Natural killer cell (primary cell): ENCODE measurements at regions not wholly inside any gene's neighbourhood (a gene's known extent, or its start where the extent isn't known, plus 50 kb on each side); places are given as distances from the start of the nearest gene placed in this dataset.
"Not testable (repeated sequence)": the region's sequence is repeated elsewhere in the genome, so short reads cannot be mapped to it uniquely, and the experiment has no call there.

Experiments used
- ATAC-seq, 3 donors: fragments of 150-1000 bp in 2 of 3; fragments of 200-7000 bp in 1 of 3; cut with Tn5 transposase; 1 replicate in 1 of 3; 2 replicates in 2 of 3; pipeline ENCODE4 v1.10.0; 2021; ENCODE audit warnings: mild to moderate bottlenecking in 2 of 3, moderate library complexity in 2 of 3
- DNase-seq, 2 donors: peaks; one replicate each; pipeline versions ENCODE4 v3.0.0 to v3.0.0-alpha.2; 2013 to 2021; ENCODE audit warnings: mixed read lengths in 1 of 2
- H3K27ac ChIP-seq: one replicate; pipeline ENCODE4 v1.5.1; 2013; ENCODE audit warnings: mild to moderate bottlenecking, low read length
- H3K27me3 ChIP-seq: one replicate; pipeline ENCODE4 v1.6.1; 2013; ENCODE audit warnings: low read length; ENCODE audit not compliant: control insufficient read depth, insufficient read depth
- H3K36me3 ChIP-seq: one replicate; pipeline ENCODE4 v1.6.1; 2013; ENCODE audit warnings: low read length; ENCODE audit not compliant: control insufficient read depth, insufficient read depth
- H3K4me1 ChIP-seq: one replicate; pipeline ENCODE4 v1.6.1; 2013; ENCODE audit warnings: low read length; ENCODE audit not compliant: control insufficient read depth, insufficient read depth
- H3K4me3 ChIP-seq: one replicate; pipeline ENCODE4 v1.5.1; 2013; ENCODE audit warnings: low read length
- H3K9me3 ChIP-seq: one replicate; pipeline ENCODE4 v1.6.1; 2013; ENCODE audit warnings: low read length; ENCODE audit not compliant: control insufficient read depth, insufficient read depth
- H3K27ac Mint-ChIP-seq, 2 donors: one replicate each; pipeline ENCODE4 v1.8.0; 2022; ENCODE audit warnings: mild to moderate bottlenecking in 2 of 2, mixed read lengths in 2 of 2, moderate library complexity in 1 of 2
- H3K27me3 Mint-ChIP-seq, 2 donors: one replicate each; pipeline ENCODE4 v1.8.0; 2022; ENCODE audit warnings: low read depth in 2 of 2, mixed read lengths in 2 of 2
- H3K36me3 Mint-ChIP-seq: one replicate; pipeline ENCODE4 v1.8.0; 2022; ENCODE audit warnings: mixed read lengths
- H3K4me1 Mint-ChIP-seq, 2 donors: one replicate each; pipeline ENCODE4 v1.8.0; 2022; ENCODE audit warnings: mixed read lengths in 2 of 2
- H3K4me3 Mint-ChIP-seq: one replicate; pipeline ENCODE4 v1.8.0; 2022; ENCODE audit warnings: mild to moderate bottlenecking, moderate library complexity, mixed read lengths
- H3K9me3 Mint-ChIP-seq, 2 donors: one replicate each; pipeline ENCODE4 v1.8.0; 2022; ENCODE audit warnings: mixed read lengths in 2 of 2
- WGBS: methylation state at CpG from one replicate; pipeline ENCODE4 v1.1.7; 2013; ENCODE audit warnings: missing lambda C conversion rate; ENCODE audit not compliant: insufficient coverage; 5-methylcytosine and 5-hydroxymethylcytosine counted together
- intact Hi-C: fragments of 100-400 bp; cut with micrococcal nuclease; formaldehyde crosslinking; loops from one replicate; pipeline ENCODE4 v1.14.2; 2022
- TF ChIP-seq, protein P1 (sequence below): fragments of 200-600 bp; IDR thresholded peaks from one replicate; pipeline ENCODE4 v1.8.0; 2022; ENCODE audit warnings: antibody characterized with exemption

DNA sequence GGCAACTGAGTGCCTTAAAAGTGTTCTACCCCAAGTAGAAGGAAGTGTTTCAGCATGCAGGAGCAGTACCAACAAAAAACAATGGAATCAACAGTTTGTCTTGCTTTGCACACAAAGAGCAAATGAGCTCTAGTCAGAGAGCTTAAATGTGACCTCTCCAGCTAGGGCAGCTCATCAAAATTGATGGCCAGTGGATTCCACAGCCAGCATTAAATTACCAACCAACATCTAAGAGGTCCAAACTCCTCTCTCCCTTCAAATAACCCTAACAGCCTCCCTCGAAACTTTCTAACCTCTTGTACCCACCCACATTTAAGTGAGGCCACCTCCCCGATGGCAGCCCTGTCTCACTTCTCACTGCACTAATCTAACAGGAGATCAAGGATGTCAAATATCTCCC, 219.9 kb downstream of the CHIC2 start:
- Mint-ChIP-seq H3K27ac (no peak overlapping the region), H3K27me3 (no peaks in the 10 kb centered on the region), H3K4me3 (no peak overlapping the region), H3K36me3 (no peaks in the 10 kb centered on the region), H3K9me3 (peaks cover 0 to 3% of the 10 kb centered on the region in 2 donors), H3K4me1 (no peaks in the 10 kb centered on the region)
- H3K27ac ChIP-seq = no peak overlapping the region
- no peaks in the 10 kb centered on the region for H3K9me3 ChIP-seq
- no peaks in the 10 kb centered on the region for H3K4me1 ChIP-seq
- intact Hi-C loops = no loop called here
- ATAC-seq (no peak), DNase-seq (no peak)
- 79% methylated on average over 2 of the region's 2 CpGs for WGBS
- H3K27me3 ChIP-seq = no peaks in the 10 kb centered on the region
- TF ChIP-seq, protein P1, sequence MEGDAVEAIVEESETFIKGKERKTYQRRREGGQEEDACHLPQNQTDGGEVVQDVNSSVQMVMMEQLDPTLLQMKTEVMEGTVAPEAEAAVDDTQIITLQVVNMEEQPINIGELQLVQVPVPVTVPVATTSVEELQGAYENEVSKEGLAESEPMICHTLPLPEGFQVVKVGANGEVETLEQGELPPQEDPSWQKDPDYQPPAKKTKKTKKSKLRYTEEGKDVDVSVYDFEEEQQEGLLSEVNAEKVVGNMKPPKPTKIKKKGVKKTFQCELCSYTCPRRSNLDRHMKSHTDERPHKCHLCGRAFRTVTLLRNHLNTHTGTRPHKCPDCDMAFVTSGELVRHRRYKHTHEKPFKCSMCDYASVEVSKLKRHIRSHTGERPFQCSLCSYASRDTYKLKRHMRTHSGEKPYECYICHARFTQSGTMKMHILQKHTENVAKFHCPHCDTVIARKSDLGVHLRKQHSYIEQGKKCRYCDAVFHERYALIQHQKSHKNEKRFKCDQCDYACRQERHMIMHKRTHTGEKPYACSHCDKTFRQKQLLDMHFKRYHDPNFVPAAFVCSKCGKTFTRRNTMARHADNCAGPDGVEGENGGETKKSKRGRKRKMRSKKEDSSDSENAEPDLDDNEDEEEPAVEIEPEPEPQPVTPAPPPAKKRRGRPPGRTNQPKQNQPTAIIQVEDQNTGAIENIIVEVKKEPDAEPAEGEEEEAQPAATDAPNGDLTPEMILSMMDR = no peak
- no peak overlapping the region for H3K4me3 ChIP-seq
- no peaks in the 10 kb centered on the region for H3K36me3 ChIP-seq

DNA sequence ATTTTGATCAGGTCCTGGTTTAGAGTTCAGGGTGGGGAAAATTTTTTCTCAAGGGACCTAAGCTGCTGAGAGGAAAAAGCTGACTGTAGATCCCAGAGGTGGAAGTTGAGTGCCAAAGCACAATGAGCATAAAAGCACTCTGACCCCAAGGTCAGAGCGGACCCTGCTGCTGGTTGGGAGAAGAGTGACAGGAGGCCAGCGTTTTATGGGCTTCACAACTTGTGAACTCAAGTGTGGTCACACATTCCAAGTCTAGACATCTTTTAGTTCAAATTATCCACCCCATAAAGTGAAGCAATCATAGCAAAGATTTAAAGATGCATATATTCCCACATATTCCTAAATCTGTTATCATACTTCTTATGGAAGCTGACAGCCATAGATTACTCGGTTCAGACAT, 220.3 kb downstream of the CHIC2 start:
- Mint-ChIP-seq H3K4me3 (no peak overlapping the region), H3K27ac (no peak overlapping the region), H3K4me1 (no peaks in the 10 kb centered on the region), H3K9me3 (peaks cover 0 to 3% of the 10 kb centered on the region in 2 donors), H3K27me3 (no peaks in the 10 kb centered on the region), H3K36me3 (no peaks in the 10 kb centered on the region)
- TF ChIP-seq, protein P1 = no peak
- 87% methylated on average over 3 of the region's 3 CpGs for WGBS
- intact Hi-C loops = no loop called here
- H3K27ac ChIP-seq = no peak overlapping the region
- H3K4me1 ChIP-seq = no peaks in the 10 kb centered on the region
- H3K36me3 ChIP-seq = no peaks in the 10 kb centered on the region
- no peak overlapping the region for H3K4me3 ChIP-seq
- no peak for ATAC-seq
- H3K9me3 ChIP-seq = no peaks in the 10 kb centered on the region
- no peaks in the 10 kb centered on the region for H3K27me3 ChIP-seq
- DNase-seq = no peak

DNA sequence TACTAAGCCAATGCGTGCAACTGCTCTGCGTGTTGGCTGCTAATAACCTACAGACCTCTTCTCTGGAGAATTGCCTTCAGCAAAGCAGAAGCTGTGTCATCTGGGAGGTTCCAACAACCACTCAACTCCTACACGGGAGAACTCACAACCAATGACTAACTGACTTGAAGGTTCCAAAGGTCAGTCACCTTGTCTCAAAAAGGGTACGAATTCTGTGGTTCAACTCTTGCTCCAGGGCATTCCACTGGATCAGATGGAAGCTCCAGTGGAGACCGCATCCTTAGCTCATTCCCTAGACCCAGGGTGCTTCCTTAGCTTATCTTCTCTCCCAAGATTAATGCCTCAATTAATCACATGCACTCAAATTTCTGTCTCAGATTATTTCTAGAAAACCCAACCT, 222.7 kb downstream of the CHIC2 start:
- Histone ChIP-seq H3K4me3 (no peak overlapping the region), H3K27me3 (no peaks in the 10 kb centered on the region), H3K27ac (no peak overlapping the region), H3K9me3 (no peaks in the 10 kb centered on the region), H3K4me1 (no peaks in the 10 kb centered on the region), H3K36me3 (no peaks in the 10 kb centered on the region)
- Mint-ChIP-seq H3K4me1 (no peaks in the 10 kb centered on the region), H3K9me3 (peaks cover 0 to 3% of the 10 kb centered on the region in 2 donors), H3K27ac (no peak overlapping the region), H3K27me3 (no peaks in the 10 kb centered on the region), H3K4me3 (no peak overlapping the region), H3K36me3 (no peaks in the 10 kb centered on the region)
- 90% methylated on average over 5 of the region's 5 CpGs for WGBS
- TF ChIP-seq, protein P1 = no peak
- DNase-seq (no peak), ATAC-seq (no peak)
- intact Hi-C loops = no loop called here

DNA sequence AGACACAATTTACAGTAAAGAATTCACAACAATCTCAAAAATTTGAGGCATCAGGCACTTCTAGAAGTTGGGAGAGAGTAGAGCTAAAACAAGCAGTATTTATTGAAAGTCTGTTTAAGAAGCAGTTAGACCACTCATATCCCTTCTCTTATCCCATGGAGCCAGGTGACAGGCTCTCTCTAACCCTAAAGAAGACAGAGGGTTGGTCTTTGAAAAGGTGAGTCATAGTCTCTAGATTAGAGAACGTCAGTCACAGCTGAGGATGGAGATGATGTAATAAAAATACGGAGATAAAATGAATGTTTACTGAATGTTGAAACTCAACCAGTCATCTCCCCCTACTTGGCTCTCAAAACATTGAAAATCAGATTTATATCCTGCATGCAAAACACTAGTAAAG, 223.8 kb downstream of the CHIC2 start:
- no peak overlapping the region for H3K27ac ChIP-seq
- H3K4me3 ChIP-seq = no peak overlapping the region
- H3K27me3 ChIP-seq = no peaks in the 10 kb centered on the region
- no peaks in the 10 kb centered on the region for H3K36me3 ChIP-seq
- no peak overlapping the region for H3K27ac Mint-ChIP-seq
- peaks cover 0 to 5% of the 10 kb centered on the region in 2 donors for H3K9me3 Mint-ChIP-seq
- H3K4me3 Mint-ChIP-seq = no peak overlapping the region
- no peak for DNase-seq
- TF ChIP-seq, protein P1 = no peak
- no peak for ATAC-seq
- H3K27me3 Mint-ChIP-seq = no peaks in the 10 kb centered on the region
- H3K9me3 ChIP-seq = no peaks in the 10 kb centered on the region
- H3K4me1 ChIP-seq = no peaks in the 10 kb centered on the region
- H3K4me1 Mint-ChIP-seq = no peaks in the 10 kb centered on the region
- no CpG with 5 or more reads among the region's 2 CpGs for WGBS
- H3K36me3 Mint-ChIP-seq = no peaks in the 10 kb centered on the region
- intact Hi-C loops = no loop called here

DNA sequence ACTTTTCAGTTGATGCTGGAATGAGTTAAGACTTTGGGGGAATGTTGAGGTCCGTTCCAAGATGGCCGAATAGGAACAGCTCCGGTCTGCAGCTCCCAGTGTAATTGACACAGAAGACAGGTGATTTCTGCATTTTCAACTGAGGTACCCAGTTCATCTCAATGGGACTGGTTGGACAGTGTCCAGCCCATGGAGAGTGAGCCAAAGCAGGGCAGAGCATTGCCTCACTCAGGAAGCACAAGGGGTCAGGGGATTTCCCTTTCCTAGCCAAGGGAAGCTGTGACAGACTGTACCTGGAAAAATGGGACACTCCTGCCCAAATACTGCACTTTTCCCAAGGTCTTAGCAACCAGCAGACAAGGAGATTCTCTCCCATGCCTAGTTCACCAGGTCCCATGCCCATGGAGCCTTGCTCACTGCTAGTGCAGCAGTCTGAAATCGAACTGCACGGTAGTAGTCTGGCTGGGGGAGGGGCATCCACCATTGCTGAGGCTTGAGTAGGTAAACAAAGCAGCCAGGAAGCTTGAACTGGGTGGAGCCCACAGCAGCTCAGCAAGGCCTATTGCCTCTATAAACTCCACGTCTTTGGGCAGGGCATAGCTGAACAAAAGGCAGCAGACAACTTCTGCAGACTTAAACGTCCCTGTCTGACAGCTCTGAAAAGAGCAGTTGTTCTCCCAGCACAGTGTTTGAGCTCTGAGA, 231.0 kb downstream of the CHIC2 start:
- intact Hi-C loops, ATAC-seq, H3K4me3 Mint-ChIP-seq, H3K36me3 Mint-ChIP-seq, H3K9me3 Mint-ChIP-seq, H3K4me1 Mint-ChIP-seq, H3K27ac ChIP-seq, H3K4me1 ChIP-seq, H3K27ac Mint-ChIP-seq, H3K36me3 ChIP-seq, H3K4me3 ChIP-seq, H3K27me3 ChIP-seq, DNase-seq, H3K27me3 Mint-ChIP-seq: not testable (repeated sequence)
- H3K9me3 ChIP-seq = peaks cover 24% of the 10 kb centered on the region
- WGBS = 89% methylated on average over 7 of the region's 7 CpGs
